ENCODE measurements at regions not wholly inside any gene's neighbourhood (a gene's known extent, or its start where the extent isn't known, plus 50 kb on each side); places are given as distances from the start of the nearest gene placed in this dataset.

- TF ChIP-seq, protein P1, sequence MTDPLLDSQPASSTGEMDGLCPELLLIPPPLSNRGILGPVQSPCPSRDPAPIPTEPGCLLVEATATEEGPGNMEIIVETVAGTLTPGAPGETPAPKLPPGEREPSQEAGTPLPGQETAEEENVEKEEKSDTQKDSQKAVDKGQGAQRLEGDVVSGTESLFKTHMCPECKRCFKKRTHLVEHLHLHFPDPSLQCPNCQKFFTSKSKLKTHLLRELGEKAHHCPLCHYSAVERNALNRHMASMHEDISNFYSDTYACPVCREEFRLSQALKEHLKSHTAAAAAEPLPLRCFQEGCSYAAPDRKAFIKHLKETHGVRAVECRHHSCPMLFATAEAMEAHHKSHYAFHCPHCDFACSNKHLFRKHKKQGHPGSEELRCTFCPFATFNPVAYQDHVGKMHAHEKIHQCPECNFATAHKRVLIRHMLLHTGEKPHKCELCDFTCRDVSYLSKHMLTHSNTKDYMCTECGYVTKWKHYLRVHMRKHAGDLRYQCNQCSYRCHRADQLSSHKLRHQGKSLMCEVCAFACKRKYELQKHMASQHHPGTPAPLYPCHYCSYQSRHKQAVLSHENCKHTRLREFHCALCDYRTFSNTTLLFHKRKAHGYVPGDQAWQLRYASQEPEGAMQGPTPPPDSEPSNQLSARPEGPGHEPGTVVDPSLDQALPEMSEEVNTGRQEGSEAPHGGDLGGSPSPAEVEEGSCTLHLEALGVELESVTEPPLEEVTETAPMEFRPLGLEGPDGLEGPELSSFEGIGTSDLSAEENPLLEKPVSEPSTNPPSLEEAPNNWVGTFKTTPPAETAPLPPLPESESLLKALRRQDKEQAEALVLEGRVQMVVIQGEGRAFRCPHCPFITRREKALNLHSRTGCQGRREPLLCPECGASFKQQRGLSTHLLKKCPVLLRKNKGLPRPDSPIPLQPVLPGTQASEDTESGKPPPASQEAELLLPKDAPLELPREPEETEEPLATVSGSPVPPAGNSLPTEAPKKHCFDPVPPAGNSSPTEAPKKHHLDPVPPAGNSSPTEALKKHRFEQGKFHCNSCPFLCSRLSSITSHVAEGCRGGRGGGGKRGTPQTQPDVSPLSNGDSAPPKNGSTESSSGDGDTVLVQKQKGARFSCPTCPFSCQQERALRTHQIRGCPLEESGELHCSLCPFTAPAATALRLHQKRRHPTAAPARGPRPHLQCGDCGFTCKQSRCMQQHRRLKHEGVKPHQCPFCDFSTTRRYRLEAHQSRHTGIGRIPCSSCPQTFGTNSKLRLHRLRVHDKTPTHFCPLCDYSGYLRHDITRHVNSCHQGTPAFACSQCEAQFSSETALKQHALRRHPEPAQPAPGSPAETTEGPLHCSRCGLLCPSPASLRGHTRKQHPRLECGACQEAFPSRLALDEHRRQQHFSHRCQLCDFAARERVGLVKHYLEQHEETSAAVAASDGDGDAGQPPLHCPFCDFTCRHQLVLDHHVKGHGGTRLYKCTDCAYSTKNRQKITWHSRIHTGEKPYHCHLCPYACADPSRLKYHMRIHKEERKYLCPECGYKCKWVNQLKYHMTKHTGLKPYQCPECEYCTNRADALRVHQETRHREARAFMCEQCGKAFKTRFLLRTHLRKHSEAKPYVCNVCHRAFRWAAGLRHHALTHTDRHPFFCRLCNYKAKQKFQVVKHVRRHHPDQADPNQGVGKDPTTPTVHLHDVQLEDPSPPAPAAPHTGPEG (CRISPR knock-in tag; IDR thresholded peaks at IDR 0.05): no peak
- TF ChIP-seq ZNF557 (CRISPR knock-in tag; IDR thresholded peaks at IDR 0.05) (no peak), ZSCAN29 (CRISPR knock-in tag; conservative IDR thresholded peaks at IDR 0.05) (no peak), HES4 (CRISPR knock-in tag; IDR thresholded peaks at IDR 0.05; ENCODE audit: borderline replicate concordance) (no peak), TCF7L2 (IDR thresholded peaks at IDR 0.05; ENCODE audit: low read depth, low read length) (no peak), ZNF543 (CRISPR knock-in tag; IDR thresholded peaks at IDR 0.05) (no peak), MIER3 (CRISPR knock-in tag; IDR thresholded peaks at IDR 0.05; ENCODE audit: borderline replicate concordance) (no peak), UBTF (CRISPR knock-in tag; IDR thresholded peaks at IDR 0.05) (no peak), ZNF563 (CRISPR knock-in tag; IDR thresholded peaks at IDR 0.05) (no peak), HNF4A (CRISPR knock-in tag; IDR thresholded peaks at IDR 0.05) (no peak)
- TF ChIP-seq, protein P2, sequence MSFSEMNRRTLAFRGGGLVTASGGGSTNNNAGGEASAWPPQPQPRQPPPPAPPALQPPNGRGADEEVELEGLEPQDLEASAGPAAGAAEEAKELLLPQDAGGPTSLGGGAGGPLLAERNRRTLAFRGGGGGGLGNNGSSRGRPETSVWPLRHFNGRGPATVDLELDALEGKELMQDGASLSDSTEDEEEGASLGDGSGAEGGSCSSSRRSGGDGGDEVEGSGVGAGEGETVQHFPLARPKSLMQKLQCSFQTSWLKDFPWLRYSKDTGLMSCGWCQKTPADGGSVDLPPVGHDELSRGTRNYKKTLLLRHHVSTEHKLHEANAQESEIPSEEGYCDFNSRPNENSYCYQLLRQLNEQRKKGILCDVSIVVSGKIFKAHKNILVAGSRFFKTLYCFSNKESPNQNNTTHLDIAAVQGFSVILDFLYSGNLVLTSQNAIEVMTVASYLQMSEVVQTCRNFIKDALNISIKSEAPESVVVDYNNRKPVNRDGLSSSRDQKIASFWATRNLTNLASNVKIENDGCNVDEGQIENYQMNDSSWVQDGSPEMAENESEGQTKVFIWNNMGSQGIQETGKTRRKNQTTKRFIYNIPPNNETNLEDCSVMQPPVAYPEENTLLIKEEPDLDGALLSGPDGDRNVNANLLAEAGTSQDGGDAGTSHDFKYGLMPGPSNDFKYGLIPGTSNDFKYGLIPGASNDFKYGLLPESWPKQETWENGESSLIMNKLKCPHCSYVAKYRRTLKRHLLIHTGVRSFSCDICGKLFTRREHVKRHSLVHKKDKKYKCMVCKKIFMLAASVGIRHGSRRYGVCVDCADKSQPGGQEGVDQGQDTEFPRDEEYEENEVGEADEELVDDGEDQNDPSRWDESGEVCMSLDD (CRISPR knock-in tag; IDR thresholded peaks at IDR 0.05; ENCODE audit: borderline replicate concordance): no peak
- TF ChIP-seq, protein P3, sequence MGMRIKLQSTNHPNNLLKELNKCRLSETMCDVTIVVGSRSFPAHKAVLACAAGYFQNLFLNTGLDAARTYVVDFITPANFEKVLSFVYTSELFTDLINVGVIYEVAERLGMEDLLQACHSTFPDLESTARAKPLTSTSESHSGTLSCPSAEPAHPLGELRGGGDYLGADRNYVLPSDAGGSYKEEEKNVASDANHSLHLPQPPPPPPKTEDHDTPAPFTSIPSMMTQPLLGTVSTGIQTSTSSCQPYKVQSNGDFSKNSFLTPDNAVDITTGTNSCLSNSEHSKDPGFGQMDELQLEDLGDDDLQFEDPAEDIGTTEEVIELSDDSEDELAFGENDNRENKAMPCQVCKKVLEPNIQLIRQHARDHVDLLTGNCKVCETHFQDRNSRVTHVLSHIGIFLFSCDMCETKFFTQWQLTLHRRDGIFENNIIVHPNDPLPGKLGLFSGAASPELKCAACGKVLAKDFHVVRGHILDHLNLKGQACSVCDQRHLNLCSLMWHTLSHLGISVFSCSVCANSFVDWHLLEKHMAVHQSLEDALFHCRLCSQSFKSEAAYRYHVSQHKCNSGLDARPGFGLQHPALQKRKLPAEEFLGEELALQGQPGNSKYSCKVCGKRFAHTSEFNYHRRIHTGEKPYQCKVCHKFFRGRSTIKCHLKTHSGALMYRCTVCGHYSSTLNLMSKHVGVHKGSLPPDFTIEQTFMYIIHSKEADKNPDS (CRISPR knock-in tag; IDR thresholded peaks at IDR 0.05): no peak
- TF ChIP-seq, protein P4, sequence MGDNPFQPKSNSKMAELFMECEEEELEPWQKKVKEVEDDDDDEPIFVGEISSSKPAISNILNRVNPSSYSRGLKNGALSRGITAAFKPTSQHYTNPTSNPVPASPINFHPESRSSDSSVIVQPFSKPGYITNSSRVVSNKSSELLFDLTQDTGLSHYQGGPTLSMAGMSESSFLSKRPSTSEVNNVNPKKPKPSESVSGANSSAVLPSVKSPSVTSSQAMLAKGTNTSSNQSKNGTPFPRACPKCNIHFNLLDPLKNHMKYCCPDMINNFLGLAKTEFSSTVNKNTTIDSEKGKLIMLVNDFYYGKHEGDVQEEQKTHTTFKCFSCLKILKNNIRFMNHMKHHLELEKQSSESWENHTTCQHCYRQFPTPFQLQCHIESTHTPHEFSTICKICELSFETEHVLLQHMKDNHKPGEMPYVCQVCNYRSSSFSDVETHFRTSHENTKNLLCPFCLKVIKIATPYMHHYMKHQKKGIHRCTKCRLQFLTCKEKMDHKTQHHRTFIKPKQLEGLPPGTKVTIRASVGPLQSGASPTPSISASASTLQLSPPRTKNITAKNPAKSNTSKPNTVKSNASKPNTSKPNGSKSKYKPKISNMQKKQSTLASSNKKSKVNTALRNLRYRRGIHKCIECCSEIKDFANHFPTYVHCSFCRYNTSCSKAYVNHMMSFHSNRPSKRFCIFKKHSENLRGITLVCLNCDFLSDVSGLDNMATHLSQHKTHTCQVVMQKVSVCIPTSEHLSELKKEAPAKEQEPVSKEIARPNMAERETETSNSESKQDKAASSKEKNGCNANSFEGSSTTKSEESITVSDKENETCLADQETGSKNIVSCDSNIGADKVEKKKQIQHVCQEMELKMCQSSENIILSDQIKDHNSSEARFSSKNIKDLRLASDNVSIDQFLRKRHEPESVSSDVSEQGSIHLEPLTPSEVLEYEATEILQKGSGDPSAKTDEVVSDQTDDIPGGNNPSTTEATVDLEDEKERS (CRISPR knock-in tag; IDR thresholded peaks at IDR 0.05): no peak
Observed at GRCh38 chr15:95758851-95759250, 571.6 kb upstream of the NR2F2 start (continued).
